AG04450 (cell line): ENCODE measurements at regions not wholly inside any gene's neighbourhood (a gene's known extent, or its start where the extent isn't known, plus 50 kb on each side); places are given as distances from the start of the nearest gene placed in this dataset.

Experiments
- CTCF ChIA-PET: fragments of 300-600, 350-600 bp; formaldehyde crosslinking; extraction: SDS; loops from one replicate; lab custom pipeline; 2022; ENCODE audit warnings: antibody characterized with exemption, inconsistent platforms; lab: Charles Lee
- POLR2A ChIA-PET: fragments of 350-600 bp; formaldehyde crosslinking; extraction: SDS; loops from one replicate; lab custom pipeline; 2021; ENCODE audit warnings: antibody characterized with exemption, inconsistent platforms; lab: Yijun Ruan, JAX
- DNase-seq: peaks from one replicate; pipeline ENCODE4 v3.0.0-alpha.2; 2011; ENCODE audit warnings: low read depth, low spot score
- H3K27ac ChIP-seq: one replicate; pipeline ENCODE4 v1.5.1; 2012; ENCODE audit warnings: low read depth, low read length, control low read depth
- H3K27me3 ChIP-seq: one replicate; pipeline ENCODE4 v1.6.0; 2012; ENCODE audit warnings: low read length; ENCODE audit not compliant: control insufficient read depth, insufficient read depth
- H3K4me3 ChIP-seq: 2 replicates; pipeline ENCODE4 v1.5.1; 2011; ENCODE audit warnings: mild to moderate bottlenecking, low read depth, low read length, control low read depth
- H3K9me3 ChIP-seq: 2 replicates; pipeline ENCODE4 v1.5.1; 2012; ENCODE audit warnings: low read length; ENCODE audit not compliant: control insufficient read depth, insufficient read depth
- TF ChIP-seq, protein P1 (sequence below): IDR thresholded peaks from 2 replicates; pipeline ENCODE4 v1.5.1; 2011; ENCODE audit warnings: low read depth, low read length, control low read depth, inconsistent platforms

DNA sequence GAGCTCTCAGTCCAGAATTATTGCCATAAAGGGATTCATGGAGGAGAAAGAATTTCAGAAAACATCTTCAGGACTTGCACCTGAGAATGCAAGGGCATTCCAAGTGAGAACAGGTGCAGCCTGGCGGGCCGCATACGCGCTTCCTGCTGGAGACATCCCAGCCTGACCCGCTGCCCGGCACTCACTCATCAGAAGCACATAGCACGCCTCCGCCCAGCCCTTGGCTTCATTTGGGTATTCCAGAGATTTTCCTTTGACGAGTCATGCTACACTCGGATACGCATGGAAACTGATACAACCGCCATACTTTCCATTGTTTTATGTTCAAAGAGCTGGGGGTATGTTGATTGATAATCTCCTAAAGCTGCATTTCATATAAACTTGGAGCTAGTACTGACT is 228.0 kb upstream of the ID2 start:
- Histone ChIP-seq H3K4me3 (no peak overlapping the region), H3K27me3 (peaks cover 19% of the 10 kb centered on the region), H3K9me3 (no peaks in the 10 kb centered on the region; the same call in 1 of the 2 replicates), H3K27ac (no peak overlapping the region)
- TF ChIP-seq, protein P1, sequence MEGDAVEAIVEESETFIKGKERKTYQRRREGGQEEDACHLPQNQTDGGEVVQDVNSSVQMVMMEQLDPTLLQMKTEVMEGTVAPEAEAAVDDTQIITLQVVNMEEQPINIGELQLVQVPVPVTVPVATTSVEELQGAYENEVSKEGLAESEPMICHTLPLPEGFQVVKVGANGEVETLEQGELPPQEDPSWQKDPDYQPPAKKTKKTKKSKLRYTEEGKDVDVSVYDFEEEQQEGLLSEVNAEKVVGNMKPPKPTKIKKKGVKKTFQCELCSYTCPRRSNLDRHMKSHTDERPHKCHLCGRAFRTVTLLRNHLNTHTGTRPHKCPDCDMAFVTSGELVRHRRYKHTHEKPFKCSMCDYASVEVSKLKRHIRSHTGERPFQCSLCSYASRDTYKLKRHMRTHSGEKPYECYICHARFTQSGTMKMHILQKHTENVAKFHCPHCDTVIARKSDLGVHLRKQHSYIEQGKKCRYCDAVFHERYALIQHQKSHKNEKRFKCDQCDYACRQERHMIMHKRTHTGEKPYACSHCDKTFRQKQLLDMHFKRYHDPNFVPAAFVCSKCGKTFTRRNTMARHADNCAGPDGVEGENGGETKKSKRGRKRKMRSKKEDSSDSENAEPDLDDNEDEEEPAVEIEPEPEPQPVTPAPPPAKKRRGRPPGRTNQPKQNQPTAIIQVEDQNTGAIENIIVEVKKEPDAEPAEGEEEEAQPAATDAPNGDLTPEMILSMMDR = no peak
- ChIA-PET CTCF (no interaction called here), POLR2A (interaction anchor here (1.6 kb wide), 1 partner anchor 228 kb away, joined by 5 read pairs; the partner anchor contains the start of gene ID2)
- no peak for DNase-seq

DNA sequence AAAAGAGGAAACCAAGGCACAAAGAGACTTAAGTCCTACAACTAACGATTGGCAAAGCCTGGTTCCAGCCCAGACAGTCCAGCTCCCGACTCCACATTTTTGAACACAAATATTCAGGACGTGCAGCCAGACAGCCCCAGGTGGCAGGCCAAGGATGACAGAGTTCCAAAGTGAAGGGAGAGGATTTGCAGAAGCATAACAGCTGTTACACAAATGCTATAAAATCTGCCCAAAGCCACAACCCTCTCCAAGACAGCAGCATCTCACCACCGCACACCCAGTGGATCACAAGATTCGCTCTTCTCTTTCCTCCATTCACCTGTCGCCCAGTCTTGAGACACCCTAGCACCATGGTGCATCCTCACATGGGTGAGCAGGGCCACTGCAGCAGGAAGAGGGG is 227.1 kb upstream of the ID2 start:
- DNase-seq = no peak
- Histone ChIP-seq H3K9me3 (no peaks in the 10 kb centered on the region; the same call in 1 of the 2 replicates), H3K4me3 (no peak overlapping the region), H3K27me3 (peaks cover 22% of the 10 kb centered on the region), H3K27ac (no peak overlapping the region)
- TF ChIP-seq, protein P1 = no peak
- CTCF ChIA-PET = no interaction called here
- POLR2A ChIA-PET = interaction anchor here (1.6 kb wide), 1 partner anchor 227 kb away, joined by 5 read pairs; the partner anchor contains the start of gene ID2

GRCh38 chr2:8455236-8456150 is 226.4 kb upstream of the ID2 start:
- CTCF ChIA-PET = interaction anchor here (0.5 kb wide), 1 partner anchor 753 kb away, joined by 3 read pairs; no protein-coding TSS in a partner anchor
- DNase-seq = no peak
- POLR2A ChIA-PET = no interaction called here
- Histone ChIP-seq H3K27ac (no peak overlapping the region), H3K27me3 (peaks cover 22% of the 10 kb centered on the region), H3K9me3 (no peaks in the 10 kb centered on the region; the same call in 1 of the 2 replicates), H3K4me3 (no peak overlapping the region)
- TF ChIP-seq, protein P1 = no peak

- Histone ChIP-seq H3K27ac (no peak overlapping the region), H3K27me3 (peaks cover 22% of the 10 kb centered on the region), H3K4me3 (no peak overlapping the region), H3K9me3 (no peaks in the 10 kb centered on the region; the same call in 1 of the 2 replicates)
- ChIA-PET CTCF (no interaction called here), POLR2A (no interaction called here)
- DNase-seq = no peak
- TF ChIP-seq, protein P1 = no peak
Observed at GRCh38 chr2:8456151-8457091, 225.4 kb upstream of the ID2 start.
